CD4-positive, alpha-beta T cell treated with Interleukin-17A for 1 hour (primary cell): ENCODE measurements at regions not wholly inside any gene's neighbourhood (a gene's known extent, or its start where the extent isn't known, plus 50 kb on each side); places are given as distances from the start of the nearest gene placed in this dataset.
"Not testable (repeated sequence)": the region's sequence is repeated elsewhere in the genome, so short reads cannot be mapped to it uniquely, and the experiment has no call there.

Source experiments
- DNase-seq: peaks from one replicate; pipeline ENCODE4 v3.0.0-alpha.2; 2020

GRCh38 chr12:107607464-107608392, 77.9 kb upstream of the PWP1 start:
- peak; percentile 75 for DNase-seq

- not testable (repeated sequence) for DNase-seq
Measured at GRCh38 chr12:107608779-107609178, 76.8 kb upstream of the PWP1 start.

- no peak for DNase-seq
Measured at GRCh38 chr12:107610021-107610859, 75.4 kb upstream of the PWP1 start.

- DNase-seq, result no peak
Measured at GRCh38 chr12:107612508-107612907, 73.1 kb upstream of the PWP1 start.

- no peak for DNase-seq
Measured at GRCh38 chr12:107616941-107617340, 68.7 kb upstream of the PWP1 start.

GRCh38 chr12:107618106-107618505, 67.5 kb upstream of the PWP1 start:
- no peak for DNase-seq

- no peak for DNase-seq
Measured at GRCh38 chr12:107619831-107620230, 65.8 kb upstream of the PWP1 start.

GRCh38 chr12:107622001-107622400, 63.6 kb upstream of the PWP1 start:
- no peak for DNase-seq

- DNase-seq, result no peak
Measured at GRCh38 chr12:107624493-107624892, 61.1 kb upstream of the PWP1 start.

- DNase-seq, result no peak
Measured at GRCh38 chr12:107631715-107632114, 53.9 kb upstream of the PWP1 start.

- DNase-seq, result no peak
Measured at GRCh38 chr12:107632246-107632645, 53.4 kb upstream of the PWP1 start.

- DNase-seq, result no peak
Measured at GRCh38 chr12:107634530-107634929, 51.1 kb upstream of the PWP1 start.

- no peak for DNase-seq
Measured at GRCh38 chr12:107635139-107635538, 50.5 kb upstream of the PWP1 start.
